ENCODE measurements at regions not wholly inside any gene's neighbourhood (a gene's known extent, or its start where the extent isn't known, plus 50 kb on each side); places are given as distances from the start of the nearest gene placed in this dataset.

DNA sequence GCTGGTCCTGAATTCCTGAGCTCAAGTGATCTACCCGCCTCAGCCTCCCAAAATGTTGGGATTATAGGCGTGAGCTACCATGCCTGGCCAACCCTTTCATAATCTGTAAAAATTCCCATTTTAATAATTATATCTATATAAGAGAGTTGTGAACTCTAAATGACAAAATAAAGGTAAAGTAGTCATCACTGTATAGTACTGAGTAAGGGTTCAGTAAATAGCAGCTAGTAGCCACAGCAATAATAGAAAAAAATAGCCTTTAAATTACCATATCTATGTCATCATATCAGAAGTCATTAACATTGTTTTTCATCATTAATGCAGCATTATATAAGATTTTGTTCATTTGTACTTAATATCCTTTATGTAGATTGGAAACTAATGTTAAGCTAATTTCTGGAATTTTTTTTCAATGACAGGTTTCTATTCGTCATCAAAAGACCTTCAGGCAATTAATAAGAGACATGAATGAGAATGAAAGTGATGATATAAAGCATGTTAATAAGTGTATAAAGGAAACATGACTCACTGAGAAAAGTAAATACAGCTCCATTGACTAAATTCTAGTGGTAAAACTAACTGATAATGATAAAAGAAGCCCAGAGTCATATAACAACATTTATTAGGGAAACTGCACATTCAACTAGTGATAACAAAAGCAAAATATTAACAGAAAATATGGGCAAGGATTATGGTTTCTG lies 85.9 kb upstream of the UGT8 start:
- in situ Hi-C loops (cut with HindIII; ENCODE audit: low pct_unique_long_range_greater_than_20kb, low sequenced_read_pairs): no loop called here
- no peak for DNase-seq (ENCODE audit: low read depth)

- in situ Hi-C loops (cut with HindIII; ENCODE audit: low pct_unique_long_range_greater_than_20kb, low sequenced_read_pairs): no loop called here
- no peak for DNase-seq (ENCODE audit: low read depth)
These were observed 79.2 kb upstream of the UGT8 start for GRCh38 chr4:114519368-114519767.

- DNase-seq (ENCODE audit: low read depth): no peak
- in situ Hi-C loops (cut with HindIII; ENCODE audit: low pct_unique_long_range_greater_than_20kb, low sequenced_read_pairs): no loop called here
These were observed 71.4 kb upstream of the UGT8 start for GRCh38 chr4:114527170-114527569.

DNA sequence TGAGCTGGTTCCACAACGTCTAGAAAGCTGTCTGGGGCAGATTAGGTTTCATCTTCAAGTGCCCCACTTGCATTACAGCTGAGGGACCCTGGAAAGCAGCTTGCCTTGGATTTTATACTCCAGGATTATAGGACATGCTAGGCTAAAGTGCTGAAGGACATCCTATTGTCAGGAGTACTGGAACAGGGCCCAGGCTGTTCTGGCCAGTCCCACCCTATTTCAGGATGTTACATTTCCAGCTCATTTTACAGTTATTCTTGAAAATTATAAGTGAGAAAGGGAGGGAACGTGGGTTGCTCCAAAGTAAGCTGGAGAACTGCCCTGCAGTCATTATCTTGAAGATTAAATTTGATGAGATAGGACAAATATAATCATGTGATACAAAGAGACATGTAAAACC lies 71.0 kb upstream of the UGT8 start:
- in situ Hi-C loops (cut with HindIII; ENCODE audit: low pct_unique_long_range_greater_than_20kb, low sequenced_read_pairs): no loop called here
- no peak for DNase-seq (ENCODE audit: low read depth)

- DNase-seq (ENCODE audit: low read depth): no peak
- in situ Hi-C loops (cut with HindIII; ENCODE audit: low pct_unique_long_range_greater_than_20kb, low sequenced_read_pairs): no loop called here
These were observed 62.9 kb upstream of the UGT8 start for GRCh38 chr4:114535725-114536124.

DNA sequence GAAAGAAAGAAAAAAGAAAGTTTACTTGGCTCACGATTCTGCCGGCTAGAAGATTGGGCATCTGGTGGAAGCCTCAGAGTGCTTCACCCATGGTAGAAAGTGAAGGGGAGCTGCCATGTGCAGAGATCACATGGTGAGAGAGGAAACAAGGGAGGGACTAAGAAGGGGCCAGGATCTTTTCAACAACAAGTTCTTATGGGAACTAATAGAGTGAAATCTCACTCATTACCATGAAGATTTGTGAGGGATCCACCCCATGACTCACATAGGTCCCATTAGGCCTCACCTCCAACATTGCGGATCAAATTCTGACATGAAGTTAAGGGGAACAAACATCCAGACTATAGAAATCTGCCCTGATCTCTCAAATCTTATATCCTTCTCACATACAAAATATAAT lies 61.3 kb upstream of the UGT8 start:
- in situ Hi-C loops (cut with HindIII; ENCODE audit: low pct_unique_long_range_greater_than_20kb, low sequenced_read_pairs): no loop called here
- DNase-seq (ENCODE audit: low read depth): no peak

DNA sequence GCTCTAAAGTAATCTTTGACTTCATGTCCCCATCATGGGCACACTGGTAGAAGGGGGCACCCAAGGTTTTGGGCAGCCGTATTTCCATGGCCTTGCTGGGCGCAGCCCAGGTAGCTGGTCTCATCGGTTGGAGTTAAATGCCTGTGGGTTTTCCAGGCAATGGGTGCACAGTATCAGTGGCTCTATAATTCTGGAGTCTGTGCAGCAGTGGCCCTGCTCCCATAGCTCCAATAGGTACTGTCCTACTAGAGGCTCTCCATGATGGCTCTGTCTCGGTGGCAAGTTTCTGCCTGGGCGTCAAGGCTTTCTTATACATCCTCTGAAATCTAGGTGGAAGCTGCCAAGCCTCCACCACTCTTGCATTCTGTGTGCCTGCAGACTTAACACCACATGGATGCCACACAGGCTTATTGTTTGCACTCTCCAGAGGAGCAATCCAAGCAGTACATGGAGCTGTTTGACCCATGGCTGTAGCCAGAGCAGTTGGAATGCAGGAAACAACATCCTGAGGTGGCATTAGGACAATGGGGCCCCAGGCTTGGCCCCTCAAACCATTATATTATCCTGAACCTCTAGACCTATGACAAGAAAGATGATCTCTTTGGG lies 60.5 kb upstream of the UGT8 start:
- in situ Hi-C loops (cut with HindIII; ENCODE audit: low pct_unique_long_range_greater_than_20kb, low sequenced_read_pairs): no loop called here
- no peak for DNase-seq (ENCODE audit: low read depth)

GRCh38 chr4:114539985-114540384 lies 58.6 kb upstream of the UGT8 start:
- in situ Hi-C loops (cut with HindIII; ENCODE audit: low pct_unique_long_range_greater_than_20kb, low sequenced_read_pairs): no loop called here
- DNase-seq (ENCODE audit: low read depth): no peak

- DNase-seq (ENCODE audit: low read depth): no peak
- in situ Hi-C loops (cut with HindIII; ENCODE audit: low pct_unique_long_range_greater_than_20kb, low sequenced_read_pairs): no loop called here
These were observed 51.1 kb upstream of the UGT8 start for GRCh38 chr4:114547340-114548134.

All from Caki2 (cell line).